HepG2 (cell line): ENCODE measurements at regions not wholly inside any gene's neighbourhood (a gene's known extent, or its start where the extent isn't known, plus 50 kb on each side); places are given as distances from the start of the nearest gene placed in this dataset.
A peak's percentile ranks its signal among the peaks of the same experiment; 100 is the strongest.

Experiments used
- ATF5 ChIP-seq: sonication (generic); formaldehyde crosslinking; IDR thresholded peaks from 2 replicates; pipeline ENCODE4 v1.4.0; 2020; ENCODE audit warnings: mild to moderate bottlenecking, low read depth, missing genetic modification reagents
- ATF7 ChIP-seq, 2 experiments: fragments of 450-650 bp in 1 of 2; sonication (generic) in 1 of 2; formaldehyde crosslinking in 1 of 2; IDR thresholded peaks; 2 replicates each; pipeline versions ENCODE4 v1.4.0 to v1.6.1; 2016 to 2020; ENCODE audit warnings: antibody characterized with exemption in 1 of 2, mild to moderate bottlenecking in 1 of 2, missing genetic modification reagents in 1 of 2
- CAMTA2 ChIP-seq: sonication (generic); formaldehyde crosslinking; IDR thresholded peaks from 2 replicates; pipeline ENCODE4 v1.4.0; 2020; ENCODE audit warnings: mild to moderate bottlenecking, missing genetic modification reagents, borderline replicate concordance
- CCAR2 ChIP-seq: fragments of 200-400 bp; formaldehyde crosslinking; optimal IDR thresholded peaks from 2 replicates; pipeline ENCODE3; 2018; ENCODE audit warnings: low read depth, mild to moderate bottlenecking, low read length, moderate library complexity
- EEA1 ChIP-seq: sonication (generic); formaldehyde crosslinking; IDR thresholded peaks from 2 replicates; pipeline ENCODE4 v1.5.1; 2020; ENCODE audit warnings: mild to moderate bottlenecking, missing genetic modification reagents, borderline replicate concordance
- EHMT2 ChIP-seq: fragments of 200-600 bp; sonication (generic); IDR thresholded peaks from 2 replicates; pipeline ENCODE4 v1.7.0; 2017; ENCODE audit warnings: antibody characterized with exemption, low read depth, low read length, borderline replicate concordance
- FOXP1 ChIP-seq, 2 experiments: fragments of 450-650 bp in 1 of 2; IDR thresholded peaks; 2 replicates each; pipeline ENCODE4 v1.6.1; 2017 to 2018; ENCODE audit warnings: antibody characterized with exemption in 1 of 2
- GPN1 ChIP-seq: sonication (generic); formaldehyde crosslinking; IDR thresholded peaks from 2 replicates; pipeline ENCODE4 v1.5.1; 2020; ENCODE audit warnings: missing genetic modification reagents, borderline replicate concordance
- HNF1B ChIP-seq: sonication (generic); formaldehyde crosslinking; IDR thresholded peaks from 2 replicates; pipeline ENCODE4 v1.5.1; 2020; ENCODE audit warnings: mild to moderate bottlenecking, moderate library complexity, missing genetic modification reagents
- HOXA7 ChIP-seq: sonication (generic); formaldehyde crosslinking; IDR thresholded peaks from 2 replicates; pipeline ENCODE4 v1.8.1; 2022; ENCODE audit warnings: mild to moderate bottlenecking, missing genetic modification reagents, moderate library complexity
- MYPOP ChIP-seq: sonication (generic); formaldehyde crosslinking; IDR thresholded peaks from 2 replicates; pipeline ENCODE4 v1.8.1; 2023; ENCODE audit warnings: mild to moderate bottlenecking, moderate library complexity, missing genetic modification reagents
- SP2 ChIP-seq: sonication (generic); formaldehyde crosslinking; IDR thresholded peaks from 2 replicates; pipeline ENCODE4 v1.5.1; 2020; ENCODE audit warnings: mild to moderate bottlenecking, missing genetic modification reagents
- SUZ12 ChIP-seq: fragments of 150-350 bp; IDR thresholded peaks from 2 replicates; pipeline ENCODE4 v1.6.1; 2014; ENCODE audit warnings: low read depth, low read length
- TERF1 ChIP-seq: sonication (generic); formaldehyde crosslinking; IDR thresholded peaks from 2 replicates; pipeline ENCODE4 v1.8.0; 2022; ENCODE audit warnings: mild to moderate bottlenecking, missing genetic modification reagents, moderate library complexity
- TFDP1 ChIP-seq: IDR thresholded peaks from 2 replicates; pipeline ENCODE4 v1.6.1; 2016; ENCODE audit warnings: missing compliant biosample characterization, missing genetic modification reagents, borderline replicate concordance
- THAP8 ChIP-seq: sonication (generic); formaldehyde crosslinking; IDR thresholded peaks from 2 replicates; pipeline ENCODE4 v1.5.1; 2020; ENCODE audit warnings: missing genetic modification reagents, mild to moderate bottlenecking, borderline replicate concordance
- TMF1 ChIP-seq: sonication (generic); formaldehyde crosslinking; IDR thresholded peaks from 2 replicates; pipeline ENCODE4 v1.8.1; 2022; ENCODE audit warnings: low read depth, missing genetic modification reagents
- ZBTB1 ChIP-seq: sonication (generic); formaldehyde crosslinking; IDR thresholded peaks from 2 replicates; pipeline ENCODE4 v1.4.0; 2020; ENCODE audit warnings: missing genetic modification reagents, borderline replicate concordance
- ZNF225 ChIP-seq: sonication (generic); formaldehyde crosslinking; IDR thresholded peaks from 2 replicates; pipeline ENCODE4 v1.4.0; 2020; ENCODE audit warnings: mild to moderate bottlenecking, missing genetic modification reagents
- ZNF446 ChIP-seq: sonication (generic); formaldehyde crosslinking; IDR thresholded peaks from 2 replicates; pipeline ENCODE4 v1.5.0; 2020; ENCODE audit warnings: mild to moderate bottlenecking, missing genetic modification reagents
- ZNF451 ChIP-seq: sonication (generic); formaldehyde crosslinking; IDR thresholded peaks from 2 replicates; pipeline ENCODE4 v1.5.0; 2020; ENCODE audit warnings: mild to moderate bottlenecking, missing genetic modification reagents
- ZNF460 ChIP-seq: sonication (generic); formaldehyde crosslinking; IDR thresholded peaks from 2 replicates; pipeline ENCODE4 v1.5.1; 2020; ENCODE audit warnings: missing genetic modification reagents, mild to moderate bottlenecking, borderline replicate concordance
- ZNF614 ChIP-seq: IDR thresholded peaks from 2 replicates; pipeline ENCODE4 v1.6.1; 2018; ENCODE audit warnings: missing biosample characterization, missing genetic modification reagents, inconsistent platforms, borderline replicate concordance
- ZNF777 ChIP-seq: sonication (generic); formaldehyde crosslinking; IDR thresholded peaks from 2 replicates; pipeline ENCODE4 v1.4.0; 2020; ENCODE audit warnings: missing genetic modification reagents
- ZNF879 ChIP-seq: sonication (generic); formaldehyde crosslinking; IDR thresholded peaks from 2 replicates; pipeline ENCODE4 v1.8.1; 2023; ENCODE audit warnings: missing genetic modification reagents

- TF ChIP-seq FOXP1 (IDR thresholded peaks at IDR 0.05) (no peak), FOXP1 (CRISPR knock-in tag; IDR thresholded peaks at IDR 0.05) (no peak; the same call in 1 of the 2 replicates), ZNF460 (CRISPR knock-in tag) (no peak), ATF5 (CRISPR knock-in tag) (no peak), ZNF225 (CRISPR knock-in tag) (no peak), ZNF451 (CRISPR knock-in tag) (no peak), ATF7 (IDR thresholded peaks at IDR 0.05) (no peak), ATF7 (CRISPR knock-in tag; IDR thresholded peaks at IDR 0.05) (0 out of 2 replicates have a peak, but pooled peaks have one; percentile 24), HNF1B (CRISPR knock-in tag) (peak; percentile 67), ZNF614 (CRISPR knock-in tag) (peak; percentile 60; the same call in 1 of the 2 replicates), GPN1 (CRISPR knock-in tag) (no peak), ZNF446 (CRISPR knock-in tag) (no peak), SUZ12 (no peak), EHMT2 (no peak), TERF1 (CRISPR knock-in tag) (no peak), MYPOP (CRISPR knock-in tag) (no peak), EEA1 (CRISPR knock-in tag) (no peak), ZBTB1 (no peak), ZNF777 (no peak), CAMTA2 (CRISPR knock-in tag) (no peak), CCAR2 (no peak), ZNF879 (CRISPR knock-in tag) (no peak), THAP8 (CRISPR knock-in tag) (no peak), HOXA7 (CRISPR knock-in tag) (no peak), TFDP1 (CRISPR knock-in tag) (no peak), SP2 (CRISPR knock-in tag) (no peak), TMF1 (CRISPR knock-in tag) (no peak)
These were observed 630.0 kb upstream of the TBX3 start (continued) for GRCh38 chr12:115313929-115314328.
